KG1 (cell line): ENCODE measurements at regions not wholly inside any gene's neighbourhood (a gene's known extent, or its start where the extent isn't known, plus 50 kb on each side); places are given as distances from the start of the nearest gene placed in this dataset.
"Not testable (repeated sequence)": the region's sequence is repeated elsewhere in the genome, so short reads cannot be mapped to it uniquely, and the experiment has no call there.

Source experiments
- DNase-seq: peaks from one replicate; lab custom pipeline; 2025; lab: John Stamatoyannopoulos, UW

DNA sequence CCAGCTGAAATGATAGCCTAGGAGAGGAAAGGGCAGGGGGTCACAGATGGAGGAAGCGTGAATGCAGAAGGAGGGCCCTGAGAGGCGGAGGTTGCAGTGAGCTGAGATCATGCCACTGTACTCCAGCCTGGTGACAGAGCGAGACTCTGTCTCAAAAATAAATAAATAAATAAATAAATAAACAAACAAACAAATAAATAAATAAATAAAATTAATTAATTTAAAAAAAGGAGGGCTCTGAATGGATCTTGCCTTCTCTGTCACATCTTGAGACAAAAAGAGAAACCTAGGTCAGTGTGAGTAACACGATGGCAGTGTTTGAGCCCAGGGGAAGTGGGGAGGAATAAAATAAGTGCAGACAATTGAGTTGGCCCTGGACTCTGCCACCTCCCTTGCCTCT is 182.3 kb upstream of the DAAM1 start:
- not testable (repeated sequence) for DNase-seq

DNA sequence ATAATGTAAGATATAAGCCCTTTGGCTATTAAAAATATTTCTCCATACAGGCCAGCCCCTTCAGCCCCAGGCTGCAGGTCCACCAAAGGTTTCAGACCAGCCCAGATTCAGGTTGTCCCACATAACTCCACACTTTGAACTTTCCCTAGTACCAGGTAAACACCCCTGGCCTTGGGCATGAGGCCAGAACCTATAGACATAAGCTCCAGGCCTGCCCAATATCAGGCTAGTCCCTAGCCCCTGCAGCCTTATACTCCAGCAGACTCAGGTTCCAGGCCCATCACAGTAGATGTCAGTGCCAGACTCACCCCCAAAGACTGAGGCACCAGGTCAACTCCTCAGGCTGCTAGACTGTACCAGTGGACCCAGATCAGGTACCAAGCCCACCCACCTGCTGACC is 178.5 kb upstream of the DAAM1 start:
- no peak for DNase-seq

GRCh38 chr14:59013672-59014298 is 174.7 kb upstream of the DAAM1 start:
- no peak for DNase-seq

GRCh38 chr14:59015482-59015881 is 173.0 kb upstream of the DAAM1 start:
- no peak for DNase-seq

GRCh38 chr14:59017285-59017965 is 171.0 kb upstream of the DAAM1 start:
- DNase-seq, result no peak

GRCh38 chr14:59018460-59018859 is 170.0 kb upstream of the DAAM1 start:
- DNase-seq, result no peak

DNA sequence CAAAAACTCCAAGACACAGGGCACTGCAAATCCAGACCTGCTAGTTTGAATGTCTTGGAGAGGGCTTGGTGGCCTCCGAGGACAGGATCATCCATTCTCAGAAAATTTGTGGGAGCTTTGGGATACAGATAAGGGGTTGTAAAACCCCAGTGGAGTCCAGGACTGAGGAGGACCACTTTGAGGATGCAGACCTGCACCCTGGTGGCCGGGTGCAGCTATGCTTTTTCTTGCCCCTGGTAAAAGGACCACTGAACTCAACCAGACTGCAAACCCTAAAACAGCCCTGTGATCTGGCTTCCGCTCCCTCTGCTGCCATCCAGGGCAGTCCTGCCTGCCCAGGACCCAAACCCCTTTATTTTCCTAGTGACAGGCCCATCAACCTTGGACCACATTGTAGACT is 169.5 kb upstream of the DAAM1 start:
- DNase-seq, result no peak

GRCh38 chr14:59020382-59020781 is 168.1 kb upstream of the DAAM1 start:
- no peak for DNase-seq

DNA sequence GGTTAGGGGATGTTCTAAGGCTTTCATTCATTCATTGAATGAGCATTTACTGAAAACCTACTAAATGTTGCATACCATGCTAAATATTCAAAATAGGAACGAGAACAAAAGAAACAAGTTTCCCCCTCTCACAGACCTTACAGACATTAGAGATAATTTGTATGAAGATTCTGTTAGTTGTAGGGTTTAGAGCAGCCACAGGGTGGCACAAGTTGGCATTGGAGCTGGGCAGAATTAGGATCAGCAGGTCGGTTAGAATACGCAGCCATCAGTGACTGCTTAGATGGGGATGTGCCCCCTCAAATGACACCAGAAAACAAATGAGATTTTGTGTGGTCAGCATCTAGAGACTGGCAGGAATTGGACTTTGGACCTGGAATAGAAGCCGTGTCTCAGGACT is 166.3 kb upstream of the DAAM1 start:
- DNase-seq, result no peak

GRCh38 chr14:59026081-59026480 is 162.4 kb upstream of the DAAM1 start:
- no peak for DNase-seq

DNA sequence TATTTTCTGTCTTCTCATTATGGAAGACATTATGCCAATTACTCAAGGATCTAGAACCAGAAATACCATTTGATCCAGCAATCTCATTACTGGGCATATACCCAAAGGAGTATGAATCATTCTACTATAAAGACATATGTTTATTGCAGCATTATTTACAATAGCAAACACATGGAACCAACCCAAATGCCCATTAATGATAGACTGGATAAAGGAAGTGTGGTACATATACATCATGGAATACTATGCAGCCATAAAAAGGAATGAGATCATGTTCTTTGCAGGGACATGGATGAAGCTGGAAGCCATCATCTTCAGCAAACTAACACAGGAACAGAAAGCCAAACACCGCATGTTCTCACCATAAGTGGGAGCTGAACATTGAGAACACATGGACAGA is 161.8 kb upstream of the DAAM1 start:
- DNase-seq, result not testable (repeated sequence)

DNA sequence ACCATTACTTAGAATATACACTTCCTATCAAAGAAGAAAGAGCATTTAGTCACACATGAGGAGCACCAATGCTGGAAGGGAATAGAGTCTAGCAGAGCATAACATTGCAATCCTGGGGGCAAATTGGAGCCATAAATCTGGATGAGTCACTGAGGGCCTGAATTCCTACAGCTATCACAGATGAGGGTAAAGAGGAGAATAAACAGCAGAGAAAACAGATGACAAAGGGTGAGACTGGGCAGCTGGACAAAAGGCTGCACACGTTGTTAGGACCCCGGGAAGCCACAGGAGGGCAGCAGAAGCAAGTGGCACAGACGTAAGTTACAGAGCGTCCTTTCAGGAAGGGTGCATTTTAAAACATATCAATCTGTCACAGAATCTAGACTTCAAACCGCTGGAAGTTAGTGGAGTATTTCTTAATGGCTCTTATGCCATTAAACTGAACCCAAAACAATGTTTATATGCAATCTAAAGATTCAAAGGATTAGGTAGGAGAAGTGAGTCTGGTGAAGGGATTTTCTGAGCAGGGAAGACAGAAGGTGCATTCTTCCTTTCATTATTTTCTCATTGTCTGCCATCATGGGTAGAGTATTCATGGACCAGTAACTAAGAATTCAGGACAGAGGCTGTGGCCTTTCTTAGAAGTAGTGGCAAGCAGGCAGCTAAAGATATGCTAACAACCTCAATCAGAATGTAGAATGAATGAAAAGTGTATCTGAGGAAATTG is 159.8 kb upstream of the DAAM1 start:
- no peak for DNase-seq

DNA sequence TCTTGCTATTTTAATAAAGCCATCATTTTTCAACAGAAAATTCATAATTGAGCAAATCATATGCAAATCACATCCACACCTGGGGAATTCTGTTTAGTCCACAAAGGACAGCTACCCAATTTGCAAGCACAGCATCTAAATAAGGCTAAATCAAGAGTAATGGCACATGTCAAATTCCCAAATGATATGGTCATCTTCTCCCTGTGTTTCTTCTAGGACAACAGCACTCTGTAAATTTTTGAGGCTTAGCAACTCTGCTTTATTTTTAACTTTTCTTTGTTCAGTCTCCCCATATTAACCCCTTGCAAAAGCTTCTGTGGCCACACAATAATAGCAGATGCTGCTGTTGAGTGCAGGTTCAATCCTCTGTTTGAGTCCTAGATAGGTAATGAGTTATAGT is 155.6 kb upstream of the DAAM1 start:
- DNase-seq, result no peak

DNA sequence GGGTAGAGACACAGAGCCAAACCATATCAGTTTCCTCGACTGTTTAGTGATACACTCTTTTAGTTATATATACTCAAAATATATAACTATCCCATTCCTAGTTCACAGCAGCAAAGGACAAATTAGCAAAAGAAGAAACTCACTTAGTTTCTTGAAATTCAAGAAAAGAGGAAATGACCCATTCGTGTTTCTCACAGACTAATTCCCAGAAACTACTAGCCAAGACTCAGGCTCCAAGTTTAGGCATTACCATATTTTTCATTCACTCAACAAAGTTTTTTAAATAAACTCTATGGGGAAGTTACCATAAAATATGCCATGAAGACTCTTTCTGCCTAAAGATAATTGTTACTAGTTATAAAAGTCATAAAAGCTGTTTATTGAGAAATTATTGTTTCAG is 152.3 kb upstream of the DAAM1 start:
- DNase-seq, result no peak

- DNase-seq, result no peak
Measured at GRCh38 chr14:59037086-59037485, 151.4 kb upstream of the DAAM1 start.

GRCh38 chr14:59037620-59038019 is 150.8 kb upstream of the DAAM1 start:
- no peak for DNase-seq

- no peak for DNase-seq
Measured at GRCh38 chr14:59038746-59039145, 149.7 kb upstream of the DAAM1 start.

GRCh38 chr14:59041308-59041707 is 147.2 kb upstream of the DAAM1 start:
- DNase-seq, result no peak

- no peak for DNase-seq
Measured at GRCh38 chr14:59044707-59045106, 143.8 kb upstream of the DAAM1 start.

- no peak for DNase-seq
Measured at GRCh38 chr14:59046746-59047145, 141.7 kb upstream of the DAAM1 start.

- DNase-seq, result no peak
Measured at GRCh38 chr14:59055006-59055405, 133.5 kb upstream of the DAAM1 start.

GRCh38 chr14:59055439-59056045 is 132.9 kb upstream of the DAAM1 start:
- DNase-seq, result peak; percentile 11

GRCh38 chr14:59057551-59057950 is 130.9 kb upstream of the DAAM1 start:
- no peak for DNase-seq
